Astrocyte (in vitro differentiated cells and primary cell): ENCODE measurements at regions not wholly inside any gene's neighbourhood (a gene's known extent, or its start where the extent isn't known, plus 50 kb on each side); places are given as distances from the start of the nearest gene placed in this dataset.

ENCODE experiments used
- DNase-seq: peaks from one replicate; pipeline ENCODE4 v3.0.0-alpha.2; 2010; ENCODE audit warnings: low read depth
- FAIRE-seq: peaks from 2 replicates; lab custom pipeline; 2011; peaks lifted over from hg19 to GRCh38; lab: Jason Lieb, UNC
- H2AFZ ChIP-seq: 2 replicates; pipeline ENCODE4 v1.6.0; 2012; ENCODE audit warnings: low read depth, low read length, inconsistent platforms
- H3K27ac ChIP-seq: 2 replicates; pipeline ENCODE4 v1.5.1; 2011; ENCODE audit warnings: low read depth, low read length, inconsistent platforms
- H3K27me3 ChIP-seq: 2 replicates; pipeline ENCODE4 v1.6.0; 2011; ENCODE audit warnings: low read length, inconsistent platforms; ENCODE audit not compliant: insufficient read depth
- H3K36me3 ChIP-seq: 2 replicates; pipeline ENCODE4 v1.5.1; 2011; ENCODE audit warnings: low read length, inconsistent platforms; ENCODE audit not compliant: insufficient read depth
- H3K4me1 ChIP-seq: 2 replicates; pipeline ENCODE4 v1.5.1; 2011; ENCODE audit warnings: low read length, inconsistent platforms; ENCODE audit not compliant: insufficient read depth
- H3K4me2 ChIP-seq: 2 replicates; pipeline ENCODE4 v1.6.0; 2012; ENCODE audit warnings: low read length, inconsistent platforms
- H3K4me3 ChIP-seq: 2 replicates; pipeline ENCODE4 v1.5.1; 2011; ENCODE audit warnings: low read depth, mild to moderate bottlenecking, low read length, inconsistent platforms; ENCODE audit not compliant: insufficient read depth
- H3K79me2 ChIP-seq: 2 replicates; pipeline ENCODE4 v1.6.0; 2012; ENCODE audit warnings: mild to moderate bottlenecking, low read length, inconsistent platforms; ENCODE audit not compliant: insufficient read depth
- H3K9ac ChIP-seq: 2 replicates; pipeline ENCODE4 v1.6.0; 2012; ENCODE audit warnings: mild to moderate bottlenecking, low read length, inconsistent platforms
- H3K9me3 ChIP-seq: 2 replicates; pipeline ENCODE4 v1.5.1; 2012; ENCODE audit warnings: low read depth, mild to moderate bottlenecking, low read length, inconsistent platforms; ENCODE audit not compliant: insufficient read depth
- H4K20me1 ChIP-seq: 2 replicates; pipeline ENCODE4 v1.6.0; 2012; ENCODE audit warnings: low read length, inconsistent platforms; ENCODE audit not compliant: insufficient read depth
- H3K27ac Mint-ChIP-seq: one replicate; pipeline ENCODE4 v1.8.0; 2021; ENCODE audit warnings: mild to moderate bottlenecking, mixed read lengths; ENCODE audit not compliant: unreplicated experiment
- H3K27me3 Mint-ChIP-seq: one replicate; pipeline ENCODE4 v1.8.0; 2021; ENCODE audit warnings: low read depth, mixed read lengths; ENCODE audit not compliant: unreplicated experiment
- H3K36me3 Mint-ChIP-seq: one replicate; pipeline ENCODE4 v1.8.0; 2021; ENCODE audit warnings: low read depth, mixed read lengths; ENCODE audit not compliant: unreplicated experiment
- H3K4me1 Mint-ChIP-seq: one replicate; pipeline ENCODE4 v1.8.0; 2021; ENCODE audit warnings: low read depth, mixed read lengths; ENCODE audit not compliant: unreplicated experiment
- H3K4me3 Mint-ChIP-seq: one replicate; pipeline ENCODE4 v1.8.0; 2021; ENCODE audit warnings: mild to moderate bottlenecking, moderate library complexity, mixed read lengths; ENCODE audit not compliant: unreplicated experiment
- H3K9me3 Mint-ChIP-seq: one replicate; pipeline ENCODE4 v1.8.0; 2021; ENCODE audit warnings: mild to moderate bottlenecking, mixed read lengths; ENCODE audit not compliant: unreplicated experiment
- CTCF ChIP-seq: IDR thresholded peaks from 2 replicates; pipeline ENCODE4 v1.5.1; 2011; ENCODE audit warnings: low read depth, mild to moderate bottlenecking, inconsistent platforms, low read length, moderate library complexity; ENCODE audit not compliant: insufficient read depth
- EZH2 ChIP-seq: IDR thresholded peaks from 2 replicates; pipeline ENCODE4 v1.6.1; 2012; ENCODE audit warnings: mild to moderate bottlenecking, low read length, inconsistent platforms; ENCODE audit not compliant: insufficient read depth

DNA sequence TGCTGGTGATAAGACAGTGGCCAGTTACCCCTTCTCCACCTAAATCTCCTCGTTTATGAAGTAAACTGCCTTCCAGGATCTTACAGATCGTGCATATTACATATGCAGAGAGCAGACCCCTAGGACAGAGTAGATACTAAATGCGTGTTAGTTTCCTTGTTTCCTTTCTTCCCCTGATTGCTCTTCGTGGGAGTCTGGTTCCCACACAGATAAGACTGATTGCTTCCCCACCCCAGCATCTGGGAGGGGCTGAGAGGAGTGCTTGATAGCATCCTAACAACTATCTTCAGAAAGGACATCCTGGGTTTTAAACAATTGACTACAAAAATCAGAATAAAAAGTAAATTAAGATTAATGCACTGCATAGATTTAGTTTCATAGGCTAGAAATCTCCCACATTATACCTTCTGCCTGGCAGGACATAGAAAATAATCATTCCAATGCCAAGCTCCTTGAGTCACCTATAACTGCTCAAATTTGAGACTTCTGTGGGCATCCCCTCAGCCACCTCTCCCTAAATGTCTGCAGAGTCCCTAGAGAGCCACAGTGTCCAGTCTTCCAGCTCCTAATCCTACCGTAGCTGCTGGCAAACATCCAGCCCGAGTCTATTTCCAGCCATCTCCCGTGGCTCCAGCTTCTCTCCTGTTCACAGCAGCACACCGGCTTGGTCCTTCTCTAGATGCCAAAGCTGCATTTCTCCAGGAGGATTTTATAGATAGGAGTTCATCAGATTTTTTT, 128.3 kb downstream of the LRRC30 start:
- Histone ChIP-seq H3K27me3 (no peaks in the 10 kb centered on the region), H3K4me2 (no peak overlapping the region), H3K79me2 (no peaks in the 10 kb centered on the region), H3K27ac (no peak overlapping the region), H2AFZ (no peak overlapping the region), H3K36me3 (no peaks in the 10 kb centered on the region), H4K20me1 (no peaks in the 10 kb centered on the region), H3K4me3 (no peak overlapping the region), H3K9me3 (no peaks in the 10 kb centered on the region), H3K9ac (no peak overlapping the region), H3K4me1 (no peaks in the 10 kb centered on the region)
- Mint-ChIP-seq H3K4me3 (no peak overlapping the region), H3K27me3 (peaks cover 7% of the 10 kb centered on the region), H3K36me3 (no peaks in the 10 kb centered on the region), H3K4me1 (no peaks in the 10 kb centered on the region), H3K9me3 (peaks cover 4% of the 10 kb centered on the region), H3K27ac (no peak overlapping the region)
- DNase-seq, result no peak
- FAIRE-seq, result no peak
- TF ChIP-seq EZH2 (no peak), CTCF (no peak)

- H3K27ac Mint-ChIP-seq, result no peak overlapping the region
- peaks cover 2% of the 10 kb centered on the region for H3K27me3 Mint-ChIP-seq
- H3K9me3 Mint-ChIP-seq, result peaks cover 4% of the 10 kb centered on the region
- H4K20me1 ChIP-seq, result no peaks in the 10 kb centered on the region
- H3K9ac ChIP-seq, result no peak overlapping the region
- H3K36me3 Mint-ChIP-seq, result no peaks in the 10 kb centered on the region
- no peaks in the 10 kb centered on the region for H3K4me1 Mint-ChIP-seq
- DNase-seq, result no peak
- H3K4me3 ChIP-seq, result no peak overlapping the region
- no peaks in the 10 kb centered on the region for H3K9me3 ChIP-seq
- no peak overlapping the region for H2AFZ ChIP-seq
- TF ChIP-seq CTCF (no peak), EZH2 (no peak)
- H3K4me1 ChIP-seq, result no peaks in the 10 kb centered on the region
- no peak overlapping the region for H3K4me3 Mint-ChIP-seq
- FAIRE-seq, result no peak
- no peak overlapping the region for H3K27ac ChIP-seq
- H3K4me2 ChIP-seq, result no peak overlapping the region
- H3K27me3 ChIP-seq, result no peaks in the 10 kb centered on the region
- no peaks in the 10 kb centered on the region for H3K36me3 ChIP-seq
- H3K79me2 ChIP-seq, result no peaks in the 10 kb centered on the region
Measured at GRCh38 chr18:7360606-7361170, 129.8 kb downstream of the LRRC30 start.

DNA sequence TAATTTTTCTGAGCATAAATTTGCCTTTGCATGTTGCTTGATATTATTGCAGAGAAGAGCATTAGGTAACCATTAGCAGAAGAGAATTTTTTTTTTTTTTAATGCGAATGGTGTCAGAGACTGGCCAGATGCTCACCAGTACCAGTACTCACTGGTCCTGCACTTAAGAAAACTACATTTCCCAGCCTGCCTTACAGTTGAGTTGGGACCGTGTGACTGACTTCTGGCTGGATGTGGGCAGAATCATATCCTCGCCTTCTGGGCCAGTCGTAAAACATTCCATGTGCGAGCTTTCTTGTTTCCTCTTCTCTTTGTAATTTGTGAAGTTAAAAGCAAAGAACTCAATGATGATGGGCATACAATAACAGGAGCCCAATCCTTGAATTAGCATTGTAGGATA, 132.4 kb downstream of the LRRC30 start:
- Mint-ChIP-seq H3K9me3 (peaks cover 4% of the 10 kb centered on the region), H3K27me3 (peaks cover 2% of the 10 kb centered on the region), H3K4me3 (no peak overlapping the region), H3K36me3 (no peaks in the 10 kb centered on the region), H3K4me1 (no peaks in the 10 kb centered on the region), H3K27ac (no peak overlapping the region)
- Histone ChIP-seq H3K9me3 (no peaks in the 10 kb centered on the region), H3K4me2 (no peak overlapping the region), H3K36me3 (no peaks in the 10 kb centered on the region), H2AFZ (no peak overlapping the region), H4K20me1 (no peaks in the 10 kb centered on the region), H3K79me2 (no peaks in the 10 kb centered on the region), H3K4me1 (no peaks in the 10 kb centered on the region), H3K27me3 (no peaks in the 10 kb centered on the region), H3K27ac (no peak overlapping the region), H3K4me3 (no peak overlapping the region), H3K9ac (no peak overlapping the region)
- FAIRE-seq, result no peak
- no peak for DNase-seq
- TF ChIP-seq EZH2 (no peak), CTCF (no peak)
